ENCODE measurements at regions not wholly inside any gene's neighbourhood (a gene's known extent, or its start where the extent isn't known, plus 50 kb on each side); places are given as distances from the start of the nearest gene placed in this dataset.
"Not testable (repeated sequence)": the region's sequence is repeated elsewhere in the genome, so short reads cannot be mapped to it uniquely, and the experiment has no call there.

- Histone ChIP-seq H3K27me3 (replicated peaks in 1 of 2; ENCODE audit: control insufficient read depth in 2 of 2, insufficient read depth in 2 of 2, low read length in 1 of 2) (no peaks in the 10 kb centered on the region), H3K9me3 (replicated peaks; ENCODE audit: control insufficient read depth, insufficient read depth, low read length) (no peaks in the 10 kb centered on the region), H3K27ac (ENCODE audit: control insufficient read depth, insufficient read depth) (no peak overlapping the region), H3K4me3 (no peak overlapping the region), H2AFZ (ENCODE audit: control insufficient read depth, low read depth, low read length) (no peak overlapping the region), H3K79me2 (ENCODE audit: control insufficient read depth, insufficient read depth, low read length) (no peaks in the 10 kb centered on the region), H3K4me1 (ENCODE audit: control insufficient read depth, insufficient read depth, low read length) (no peaks in the 10 kb centered on the region), H3K36me3 (ENCODE audit: control insufficient read depth in 2 of 2, insufficient read depth in 2 of 2, low read length in 1 of 2) (no peaks in the 10 kb centered on the region), H4K20me1 (ENCODE audit: control insufficient read depth, insufficient read depth) (no peaks in the 10 kb centered on the region), H3K9ac (ENCODE audit: control insufficient read depth, insufficient read depth, low read length) (no peak overlapping the region), H3K4me2 (ENCODE audit: control insufficient read depth, insufficient read depth) (no peak overlapping the region)
- ATAC-seq (no peak), DNase-seq (ENCODE audit: low read depth, low spot score) (no peak), FAIRE-seq (no peak)
- in situ Hi-C loops (cut with MboI) = no loop called here
- ChIA-PET CTCF (no interaction called here), POLR2A (no interaction called here), RAD21 (ENCODE audit: unreplicated experiment) (no interaction called here), SMC1A (ENCODE audit: uncharacterized antibody, unreplicated experiment) (no interaction called here)
- TF ChIP-seq, protein P1, sequence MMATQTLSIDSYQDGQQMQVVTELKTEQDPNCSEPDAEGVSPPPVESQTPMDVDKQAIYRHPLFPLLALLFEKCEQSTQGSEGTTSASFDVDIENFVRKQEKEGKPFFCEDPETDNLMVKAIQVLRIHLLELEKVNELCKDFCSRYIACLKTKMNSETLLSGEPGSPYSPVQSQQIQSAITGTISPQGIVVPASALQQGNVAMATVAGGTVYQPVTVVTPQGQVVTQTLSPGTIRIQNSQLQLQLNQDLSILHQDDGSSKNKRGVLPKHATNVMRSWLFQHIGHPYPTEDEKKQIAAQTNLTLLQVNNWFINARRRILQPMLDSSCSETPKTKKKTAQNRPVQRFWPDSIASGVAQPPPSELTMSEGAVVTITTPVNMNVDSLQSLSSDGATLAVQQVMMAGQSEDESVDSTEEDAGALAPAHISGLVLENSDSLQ (IDR thresholded peaks at IDR 0.05) = no peak
- TF ChIP-seq WRNIP1 (IDR thresholded peaks at IDR 0.05; ENCODE audit: borderline replicate concordance, low read depth, low read length) (no peak), USF1 (IDR thresholded peaks at IDR 0.05; ENCODE audit: borderline replicate concordance, extremely low read length, insufficient read depth, low read depth, low read length) (no peak), CHD2 (IDR thresholded peaks at IDR 0.05; ENCODE audit: borderline replicate concordance, low read depth, low read length) (no peak), CEBPB (IDR thresholded peaks at IDR 0.05; ENCODE audit: borderline replicate concordance in 1 of 2, low read depth in 2 of 2, low read length in 2 of 2) (no peak), IKZF2 (IDR thresholded peaks at IDR 0.05) (no peak), DPF2 (IDR thresholded peaks at IDR 0.05) (no peak), CHD1 (IDR thresholded peaks at IDR 0.05; ENCODE audit: low read depth, low read length) (no peak), SIX5 (IDR thresholded peaks at IDR 0.05; ENCODE audit: low read depth, low read length, severe bottlenecking) (no peak), ZNF622 (IDR thresholded peaks at IDR 0.05) (no peak), NR2C1 (IDR thresholded peaks at IDR 0.05) (no peak), ZZZ3 (IDR thresholded peaks at IDR 0.05; ENCODE audit: control insufficient read depth, insufficient read length, low read depth) (no peak)
- TF ChIP-seq, protein P2, sequence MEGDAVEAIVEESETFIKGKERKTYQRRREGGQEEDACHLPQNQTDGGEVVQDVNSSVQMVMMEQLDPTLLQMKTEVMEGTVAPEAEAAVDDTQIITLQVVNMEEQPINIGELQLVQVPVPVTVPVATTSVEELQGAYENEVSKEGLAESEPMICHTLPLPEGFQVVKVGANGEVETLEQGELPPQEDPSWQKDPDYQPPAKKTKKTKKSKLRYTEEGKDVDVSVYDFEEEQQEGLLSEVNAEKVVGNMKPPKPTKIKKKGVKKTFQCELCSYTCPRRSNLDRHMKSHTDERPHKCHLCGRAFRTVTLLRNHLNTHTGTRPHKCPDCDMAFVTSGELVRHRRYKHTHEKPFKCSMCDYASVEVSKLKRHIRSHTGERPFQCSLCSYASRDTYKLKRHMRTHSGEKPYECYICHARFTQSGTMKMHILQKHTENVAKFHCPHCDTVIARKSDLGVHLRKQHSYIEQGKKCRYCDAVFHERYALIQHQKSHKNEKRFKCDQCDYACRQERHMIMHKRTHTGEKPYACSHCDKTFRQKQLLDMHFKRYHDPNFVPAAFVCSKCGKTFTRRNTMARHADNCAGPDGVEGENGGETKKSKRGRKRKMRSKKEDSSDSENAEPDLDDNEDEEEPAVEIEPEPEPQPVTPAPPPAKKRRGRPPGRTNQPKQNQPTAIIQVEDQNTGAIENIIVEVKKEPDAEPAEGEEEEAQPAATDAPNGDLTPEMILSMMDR (IDR thresholded peaks at IDR 0.05 in 2 of 3, conservative IDR thresholded peaks at IDR 0.05 in 1 of 3; ENCODE audit: control insufficient read depth in 2 of 3, extremely low read depth in 1 of 3, insufficient read depth in 1 of 3, low read depth in 3 of 3, low read length in 3 of 3) = no peak
- TF ChIP-seq, protein P3, sequence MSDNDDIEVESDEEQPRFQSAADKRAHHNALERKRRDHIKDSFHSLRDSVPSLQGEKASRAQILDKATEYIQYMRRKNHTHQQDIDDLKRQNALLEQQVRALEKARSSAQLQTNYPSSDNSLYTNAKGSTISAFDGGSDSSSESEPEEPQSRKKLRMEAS (IDR thresholded peaks at IDR 0.05; ENCODE audit: low read depth, low read length) = no peak
- intact Hi-C loops (cut with micrococcal nuclease; ENCODE audit: unreplicated experiment) = no loop called here
- no TSS peak for BruUV-seq (replicated peaks)
Measured at GRCh38 chr4:45215976-45216542, 489.7 kb upstream of the GNPDA2 start.

DNA sequence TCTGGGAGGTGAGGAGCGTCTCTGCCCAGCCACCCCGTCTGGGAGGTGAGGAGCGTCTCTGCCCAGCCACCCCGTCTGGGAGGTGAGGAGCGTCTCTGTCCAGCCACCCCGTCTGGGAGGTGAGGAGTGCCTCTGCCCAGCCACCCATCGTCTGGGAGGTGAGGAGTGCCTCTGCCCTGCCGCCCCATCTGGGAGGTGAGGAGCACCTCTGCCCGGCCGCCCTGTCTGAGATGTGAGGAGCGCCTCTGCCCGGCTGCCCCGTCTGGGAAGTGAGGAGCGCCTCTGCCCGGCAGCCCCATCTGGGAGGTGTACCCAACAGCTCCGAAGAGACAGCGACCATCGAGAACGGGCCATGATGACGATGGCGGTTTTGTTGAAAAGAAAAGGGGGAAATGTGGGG, 482.1 kb upstream of the GNPDA2 start:
- 72% methylated on average over 16 of the region's 21 CpGs for WGBS (ENCODE audit: insufficient coverage, insufficient replicate concordance, low lambda C conversion rate, missing lambda C conversion rate)
- intact Hi-C loops (cut with micrococcal nuclease; ENCODE audit: unreplicated experiment); H3K4me3 ChIP-seq; in situ Hi-C loops (cut with MboI); BruUV-seq (replicated peaks); H3K27ac ChIP-seq (ENCODE audit: control insufficient read depth, insufficient read depth); H3K79me2 ChIP-seq (ENCODE audit: control insufficient read depth, insufficient read depth, low read length); H3K9ac ChIP-seq (ENCODE audit: control insufficient read depth, insufficient read depth, low read length); CTCF ChIA-PET; H3K27me3 ChIP-seq (replicated peaks in 1 of 2; ENCODE audit: control insufficient read depth in 2 of 2, insufficient read depth in 2 of 2, low read length in 1 of 2); H2AFZ ChIP-seq (ENCODE audit: control insufficient read depth, low read depth, low read length); H4K20me1 ChIP-seq (ENCODE audit: control insufficient read depth, insufficient read depth); FAIRE-seq; H3K9me3 ChIP-seq (replicated peaks; ENCODE audit: control insufficient read depth, insufficient read depth, low read length); H3K36me3 ChIP-seq (ENCODE audit: control insufficient read depth in 2 of 2, insufficient read depth in 2 of 2, low read length in 1 of 2); H3K4me2 ChIP-seq (ENCODE audit: control insufficient read depth, insufficient read depth); DNase-seq (ENCODE audit: low read depth, low spot score); ATAC-seq; SMC1A ChIA-PET (ENCODE audit: uncharacterized antibody, unreplicated experiment); H3K4me1 ChIP-seq (ENCODE audit: control insufficient read depth, insufficient read depth, low read length); RAD21 ChIA-PET (ENCODE audit: unreplicated experiment); POLR2A ChIA-PET: not testable (repeated sequence)

Data from GM12878 (cell line).